ENCODE measurements at regions not wholly inside any gene's neighbourhood (a gene's known extent, or its start where the extent isn't known, plus 50 kb on each side); places are given as distances from the start of the nearest gene placed in this dataset.

DNA sequence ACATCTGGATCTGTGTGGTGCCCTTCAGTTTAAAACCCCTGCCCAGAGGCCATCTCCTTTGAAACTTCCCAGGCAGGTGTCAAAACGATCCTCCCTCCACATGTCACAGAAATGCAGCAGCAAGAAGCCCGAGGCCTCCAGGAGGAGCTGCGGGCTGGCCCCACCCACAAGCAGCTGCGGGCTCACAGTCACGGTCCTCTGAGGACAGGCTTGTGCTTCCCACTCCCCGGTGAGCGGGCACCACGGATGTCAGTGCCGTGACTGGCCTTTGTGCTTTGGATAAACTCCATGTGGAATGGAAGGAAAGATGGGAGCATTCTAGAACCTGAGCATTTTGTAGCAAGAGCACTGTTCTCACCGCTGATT, 65.8 kb downstream of the SIK1 start:
- H3K27ac ChIP-seq = no peak overlapping the region
- H3K27me3 ChIP-seq = no peaks in the 10 kb centered on the region
- no peak for DNase-seq (ENCODE audit: low read depth in 1 of 2, low spot score in 1 of 2)
- peaks cover 11% of the 10 kb centered on the region for H3K4me1 ChIP-seq (ENCODE audit: low read depth)
- no peaks in the 10 kb centered on the region for H3K36me3 ChIP-seq
- TF ChIP-seq CTCF (IDR thresholded peaks at IDR 0.05; ENCODE audit: low read depth, low read length) = no peak
- H3K4me3 ChIP-seq = no peak overlapping the region
- no peaks in the 10 kb centered on the region for H3K9me3 ChIP-seq (ENCODE audit: low read depth)

- no peak for TF ChIP-seq CTCF (IDR thresholded peaks at IDR 0.05; ENCODE audit: low read depth, low read length)
- no peaks in the 10 kb centered on the region for H3K9me3 ChIP-seq (ENCODE audit: low read depth)
- DNase-seq (ENCODE audit: low read depth in 1 of 2, low spot score in 1 of 2) = no peak
- H3K4me1 ChIP-seq (ENCODE audit: low read depth) = peaks cover 12% of the 10 kb centered on the region
- H3K4me3 ChIP-seq = no peak overlapping the region
- no peaks in the 10 kb centered on the region for H3K36me3 ChIP-seq
- H3K27me3 ChIP-seq = no peaks in the 10 kb centered on the region
- no peak overlapping the region for H3K27ac ChIP-seq
Measured at GRCh38 chr21:43360441-43361126, 66.3 kb downstream of the SIK1 start.

DNA sequence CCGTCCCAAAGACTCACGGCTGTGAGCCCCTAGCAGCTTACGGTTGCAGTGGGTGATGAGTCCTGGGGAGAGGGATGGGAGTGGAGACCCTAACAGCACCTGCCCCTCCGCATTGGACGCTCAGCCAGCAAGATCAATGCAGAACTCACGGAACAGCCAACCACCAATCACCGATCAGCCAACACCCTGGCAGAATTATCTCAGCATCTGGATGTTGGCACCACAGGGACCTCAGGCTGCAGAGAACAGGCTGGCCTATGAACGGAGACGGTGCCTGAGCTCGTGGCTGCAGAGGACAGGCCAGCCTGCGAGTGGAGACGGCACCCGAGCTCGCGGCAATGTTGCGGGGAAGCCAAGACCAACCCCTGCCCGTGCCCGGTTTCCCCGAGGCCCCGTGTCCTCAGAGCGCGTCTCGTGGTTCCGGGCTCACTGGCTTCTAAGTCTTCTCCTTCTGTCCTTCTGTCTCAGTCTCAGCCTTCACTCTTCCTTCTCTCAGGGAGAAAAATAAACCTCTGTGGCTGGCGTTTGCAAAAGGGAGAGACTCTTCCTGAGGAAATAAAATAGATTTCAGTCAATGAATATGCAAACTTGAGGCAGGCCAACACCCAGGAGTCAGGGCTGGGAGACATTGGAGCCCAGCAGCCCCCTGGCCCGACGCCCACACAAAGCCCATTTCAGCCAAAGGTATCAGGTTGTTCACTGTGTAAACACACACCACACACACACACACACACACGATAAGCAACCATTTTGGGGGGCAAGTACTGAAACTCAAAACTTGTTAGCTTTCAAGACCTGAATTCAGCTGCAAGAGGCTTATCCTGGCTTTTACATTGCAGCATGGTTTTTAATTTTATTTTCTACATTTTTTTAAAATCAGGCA, 67.8 kb downstream of the SIK1 start:
- TF ChIP-seq CTCF (IDR thresholded peaks at IDR 0.05; ENCODE audit: low read depth, low read length) = no peak
- Histone ChIP-seq H3K36me3 (no peaks in the 10 kb centered on the region), H3K9me3 (ENCODE audit: low read depth) (no peaks in the 10 kb centered on the region), H3K27me3 (no peaks in the 10 kb centered on the region), H3K27ac (no peak overlapping the region), H3K4me1 (ENCODE audit: low read depth) (peaks cover 5% of the 10 kb centered on the region), H3K4me3 (no peak overlapping the region)
- no peak for DNase-seq (ENCODE audit: low read depth in 1 of 2, low spot score in 1 of 2)

- no peaks in the 10 kb centered on the region for H3K9me3 ChIP-seq (ENCODE audit: low read depth)
- H3K4me3 ChIP-seq = no peak overlapping the region
- no peaks in the 10 kb centered on the region for H3K36me3 ChIP-seq
- H3K27me3 ChIP-seq = no peaks in the 10 kb centered on the region
- no peak for TF ChIP-seq CTCF (IDR thresholded peaks at IDR 0.05; ENCODE audit: low read depth, low read length)
- H3K27ac ChIP-seq = no peak overlapping the region
- no peak for DNase-seq (ENCODE audit: low read depth in 1 of 2, low spot score in 1 of 2)
- H3K4me1 ChIP-seq (ENCODE audit: low read depth) = peaks cover 5% of the 10 kb centered on the region
Measured at GRCh38 chr21:43357715-43358430, 69.1 kb downstream of the SIK1 start.

DNA sequence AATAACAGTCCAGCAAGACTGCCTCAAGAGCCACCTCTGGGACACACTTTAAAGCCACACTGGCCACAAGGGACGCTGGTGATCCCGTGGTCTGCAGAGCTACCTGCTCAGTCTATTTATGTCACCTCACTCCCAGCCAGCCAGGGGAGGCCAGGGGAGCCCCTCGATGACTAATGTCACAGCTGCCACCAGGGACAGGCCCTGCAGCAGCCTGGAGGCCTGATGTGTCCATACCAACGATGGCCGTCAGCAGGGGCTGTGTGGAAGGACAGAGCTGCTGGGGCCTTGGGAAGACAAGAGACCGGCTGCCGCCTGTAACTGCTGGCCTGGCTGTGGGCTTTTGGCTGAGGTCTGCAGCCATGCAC, 71.0 kb downstream of the SIK1 start:
- Histone ChIP-seq H3K27ac (peak overlapping the region; percentile 4), H3K4me3 (no peak overlapping the region), H3K27me3 (no peaks in the 10 kb centered on the region), H3K4me1 (ENCODE audit: low read depth) (peaks cover 5% of the 10 kb centered on the region), H3K9me3 (ENCODE audit: low read depth) (no peaks in the 10 kb centered on the region), H3K36me3 (no peaks in the 10 kb centered on the region)
- DNase-seq (ENCODE audit: low read depth in 1 of 2, low spot score in 1 of 2) = peak in 1 of 2 donors; percentile 59
- TF ChIP-seq CTCF (IDR thresholded peaks at IDR 0.05; ENCODE audit: low read depth, low read length) = no peak
